ENCODE measurements at regions not wholly inside any gene's neighbourhood (a gene's known extent, or its start where the extent isn't known, plus 50 kb on each side); places are given as distances from the start of the nearest gene placed in this dataset.

- DNase-seq (ENCODE audit: low spot score): no peak
- no peaks in the 10 kb centered on the region for H3F3A ChIP-seq (replicated peaks; ENCODE audit: low read depth)
- no peak overlapping the region for H2AFZ ChIP-seq
- Mint-ChIP-seq H3K9me3 (peaks cover 86% of the 10 kb centered on the region), H3K4me1 (no peaks in the 10 kb centered on the region), H3K27me3 (ENCODE audit: insufficient read depth, low read depth, poor library complexity) (peaks cover 9% of the 10 kb centered on the region), H3K4me3 (no peak overlapping the region), H3K27ac (no peak overlapping the region), H3K36me3 (ENCODE audit: low read depth) (peaks cover 16% of the 10 kb centered on the region)
- ATAC-seq: no peak
- no peaks in the 10 kb centered on the region for H3K36me3 ChIP-seq (ENCODE audit: insufficient read depth)
- H3K27me3 ChIP-seq (ENCODE audit: insufficient read depth): no peaks in the 10 kb centered on the region
- no peak for TF ChIP-seq STAT1 (IDR thresholded peaks at IDR 0.05; ENCODE audit: unreplicated experiment)
- no peak for TF ChIP-seq EZH2phosphoT487 (IDR thresholded peaks at IDR 0.05; ENCODE audit: unreplicated experiment)
- no peak for TF ChIP-seq ZNF331 (CRISPR knock-in tag; IDR thresholded peaks at IDR 0.05; ENCODE audit: low read depth)
- no peak for TF ChIP-seq JUNB (IDR thresholded peaks at IDR 0.05; ENCODE audit: unreplicated experiment)
- no peak for TF ChIP-seq EZH2 (IDR thresholded peaks at IDR 0.05; ENCODE audit: low read depth, unreplicated experiment)
- TF ChIP-seq REST (IDR thresholded peaks at IDR 0.05; ENCODE audit: unreplicated experiment): no peak
- TF ChIP-seq CTCF (conservative IDR thresholded peaks at IDR 0.05; ENCODE audit: low read depth in 2 of 2): no peak
- no peak for TF ChIP-seq ZNF114 (CRISPR knock-in tag; IDR thresholded peaks at IDR 0.05)
- no peaks in the 10 kb centered on the region for H4K20me1 ChIP-seq (replicated peaks; ENCODE audit: insufficient read depth)
- no peaks in the 10 kb centered on the region for H3K9me2 ChIP-seq (ENCODE audit: insufficient read depth)
- H3K27ac ChIP-seq (ENCODE audit: low read depth): no peak overlapping the region
- no peaks in the 10 kb centered on the region for H3K79me2 ChIP-seq (replicated peaks; ENCODE audit: insufficient read depth)
- no peak overlapping the region for H3K4me3 ChIP-seq
- no peaks in the 10 kb centered on the region for H3K4me1 ChIP-seq (ENCODE audit: insufficient read depth)
- H3K4me2 ChIP-seq: no peak overlapping the region
Observed at GRCh38 chr10:130784326-130784725, 527.2 kb downstream of the TCERG1L start.

GRCh38 chr10:130786365-130786966 is 525.1 kb downstream of the TCERG1L start:
- no peak overlapping the region for H3K4me3 ChIP-seq
- no peaks in the 10 kb centered on the region for H4K20me1 ChIP-seq (replicated peaks; ENCODE audit: insufficient read depth)
- H3K27ac ChIP-seq (ENCODE audit: low read depth): no peak overlapping the region
- Mint-ChIP-seq H3K4me1 (no peaks in the 10 kb centered on the region), H3K36me3 (ENCODE audit: low read depth) (peaks cover 4% of the 10 kb centered on the region; the same call in 2 of the 3 replicates), H3K27ac (no peak overlapping the region), H3K9me3 (peaks cover 65% of the 10 kb centered on the region), H3K4me3 (no peak overlapping the region), H3K27me3 (ENCODE audit: insufficient read depth, low read depth, poor library complexity) (peaks cover 6% of the 10 kb centered on the region)
- H3K4me1 ChIP-seq (ENCODE audit: insufficient read depth): no peaks in the 10 kb centered on the region
- H3K79me2 ChIP-seq (replicated peaks; ENCODE audit: insufficient read depth): no peaks in the 10 kb centered on the region
- no peaks in the 10 kb centered on the region for H3F3A ChIP-seq (replicated peaks; ENCODE audit: low read depth)
- no peaks in the 10 kb centered on the region for H3K9me2 ChIP-seq (ENCODE audit: insufficient read depth)
- no peaks in the 10 kb centered on the region for H3K27me3 ChIP-seq (ENCODE audit: insufficient read depth)
- H2AFZ ChIP-seq: no peak overlapping the region
- DNase-seq (ENCODE audit: low spot score): no peak
- no peak for ATAC-seq
- H3K4me2 ChIP-seq: no peak overlapping the region
- H3K36me3 ChIP-seq (ENCODE audit: insufficient read depth): no peaks in the 10 kb centered on the region
- TF ChIP-seq CTCF (conservative IDR thresholded peaks at IDR 0.05; ENCODE audit: low read depth in 2 of 2): no peak
- no peak for TF ChIP-seq NANOG (IDR thresholded peaks at IDR 0.05; ENCODE audit: borderline replicate concordance)
- no peak for TF ChIP-seq EZH2phosphoT487 (IDR thresholded peaks at IDR 0.05; ENCODE audit: unreplicated experiment)
- no peak for TF ChIP-seq POLR2AphosphoS5 (IDR thresholded peaks at IDR 0.05; ENCODE audit: low read depth)
- no peak for TF ChIP-seq ETS1 (IDR thresholded peaks at IDR 0.05)
- no peak for TF ChIP-seq STAT1 (IDR thresholded peaks at IDR 0.05; ENCODE audit: unreplicated experiment)
- TF ChIP-seq ZNF114 (CRISPR knock-in tag; IDR thresholded peaks at IDR 0.05): no peak

All from GM23338 (cell line).